Endothelial cell of umbilical vein (primary cell): ENCODE measurements at regions not wholly inside any gene's neighbourhood (a gene's known extent, or its start where the extent isn't known, plus 50 kb on each side); places are given as distances from the start of the nearest gene placed in this dataset.

ENCODE experiments used
- CTCF ChIP-seq, 2 donors: IDR thresholded peaks; 1 replicate in 1 of 2; 2 replicates in 1 of 2; pipeline ENCODE4 v1.5.1; 2011; ENCODE audit warnings: low read length in 2 of 2, mild to moderate bottlenecking in 2 of 2, moderate library complexity in 2 of 2, control low read depth in 1 of 2, inconsistent platforms in 1 of 2, low read depth in 1 of 2; ENCODE audit not compliant: insufficient read depth in 1 of 2; ENCODE audit errors: extremely low read depth in 1 of 2
- EZH2 ChIP-seq: IDR thresholded peaks from 2 replicates; pipeline ENCODE4 v1.6.1; 2012; ENCODE audit warnings: borderline replicate concordance, low read depth, mild to moderate bottlenecking, moderate library complexity, low read length, inconsistent platforms; ENCODE audit not compliant: severe bottlenecking
- FOS ChIP-seq: IDR thresholded peaks from 2 replicates; pipeline ENCODE4 v1.6.1; 2011; ENCODE audit warnings: mild to moderate bottlenecking, low read length, moderate library complexity, borderline replicate concordance; ENCODE audit not compliant: insufficient read depth
- GATA2 ChIP-seq: IDR thresholded peaks from 2 replicates; pipeline ENCODE4 v1.7.0; 2011; ENCODE audit warnings: low read depth, mild to moderate bottlenecking, moderate library complexity, mixed read lengths, low read length; ENCODE audit not compliant: insufficient read length, insufficient read depth
- JUN ChIP-seq: IDR thresholded peaks from 2 replicates; pipeline ENCODE4 v1.6.1; 2011; ENCODE audit warnings: borderline replicate concordance, low read depth; ENCODE audit not compliant: insufficient read length, insufficient read depth
- MAX ChIP-seq: IDR thresholded peaks from 2 replicates; pipeline ENCODE4 v1.6.1; 2011; ENCODE audit not compliant: insufficient read depth, insufficient read length
- MYC ChIP-seq: IDR thresholded peaks from one replicate; pipeline ENCODE4 v1.6.1; 2011; ENCODE audit warnings: mild to moderate bottlenecking, low read depth, low read length
- POLR2A ChIP-seq: IDR thresholded peaks from 2 replicates; pipeline ENCODE4 v1.6.1; 2012; ENCODE audit warnings: low read depth, mild to moderate bottlenecking, control low read depth, low read length
- POLR2AphosphoS5 ChIP-seq: IDR thresholded peaks from 2 replicates; pipeline ENCODE4 v1.6.1; 2012; ENCODE audit warnings: low read depth, mild to moderate bottlenecking, control low read depth, low read length, moderate library complexity; ENCODE audit not compliant: insufficient read depth

- TF ChIP-seq POLR2AphosphoS5 (no peak), CTCF (IDR thresholded peaks at IDR 0.05; ENCODE audit: extremely low read depth in 1 of 2, insufficient read depth in 1 of 2, low read depth in 1 of 2, low read length in 2 of 2) (no peak), GATA2 (no peak), POLR2A (no peak), EZH2 (no peak), MYC (no peak), FOS (no peak), MAX (no peak), JUN (no peak)
Observed at GRCh38 chr6:99814230-99814928, 179.6 kb downstream of the MCHR2 start.
